HUDEP-2 (cell line): ENCODE measurements at regions not wholly inside any gene's neighbourhood (a gene's known extent, or its start where the extent isn't known, plus 50 kb on each side); places are given as distances from the start of the nearest gene placed in this dataset.
"Not testable (repeated sequence)": the region's sequence is repeated elsewhere in the genome, so short reads cannot be mapped to it uniquely, and the experiment has no call there.

Experiments used
- DNase-seq, 76 experiments: peaks; one replicate each; lab custom pipeline; 2025; ENCODE audit not compliant: unreplicated experiment in 76 of 76; lab: John Stamatoyannopoulos, UW

DNA sequence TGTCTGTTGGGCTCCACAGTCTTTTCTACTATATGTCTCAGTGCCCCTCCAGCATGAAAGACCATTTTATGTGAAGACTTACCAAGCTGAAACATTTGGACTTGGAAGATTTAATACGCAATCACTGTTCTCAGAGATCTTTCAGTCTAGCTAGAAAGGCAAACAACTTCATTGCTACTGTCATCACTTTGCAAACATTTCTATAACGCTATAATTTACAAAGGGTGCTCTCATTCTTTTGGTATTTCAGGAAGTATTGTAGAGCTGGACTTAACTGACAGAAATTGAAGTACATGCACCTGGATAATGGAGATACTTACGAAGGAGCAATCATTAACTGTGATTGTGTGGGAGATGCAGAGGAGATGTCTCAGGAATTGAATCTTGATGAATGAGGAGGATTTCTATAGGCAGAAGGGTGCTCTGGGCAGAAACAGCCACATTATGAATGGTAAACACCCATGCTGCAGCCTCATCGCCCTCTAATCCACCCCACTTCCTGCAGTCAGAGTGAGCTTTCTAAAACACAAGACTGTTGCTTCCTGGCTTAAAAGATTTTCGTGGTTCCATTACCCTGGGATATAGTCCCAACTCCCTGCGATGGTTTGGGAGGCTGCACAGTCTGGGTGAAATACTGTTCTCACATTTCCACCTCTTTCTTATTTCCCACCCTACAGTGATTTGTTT, 75.1 kb upstream of the GNG12 start:
- no peak for DNase-seq

DNA sequence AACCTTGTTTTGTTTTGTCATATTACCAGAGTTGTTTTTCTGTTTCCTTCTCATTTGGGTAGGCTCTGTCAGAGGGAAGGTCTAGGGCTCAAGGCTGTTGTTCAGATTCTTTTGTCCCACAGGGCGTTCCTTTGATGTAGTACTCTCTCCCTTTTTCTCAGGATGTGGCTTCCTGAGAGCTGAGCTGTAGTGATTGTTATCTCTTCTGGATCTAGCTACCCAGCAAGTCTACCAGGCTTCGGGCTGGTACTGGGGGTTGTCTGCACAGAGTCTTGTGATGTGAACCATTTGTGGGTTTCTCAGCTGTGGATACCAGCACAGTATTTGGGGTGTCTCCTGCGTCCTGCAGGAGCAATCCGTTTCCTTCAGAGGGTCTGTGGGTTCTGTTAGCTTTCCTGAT, 74.2 kb upstream of the GNG12 start:
- DNase-seq = not testable (repeated sequence)

DNA sequence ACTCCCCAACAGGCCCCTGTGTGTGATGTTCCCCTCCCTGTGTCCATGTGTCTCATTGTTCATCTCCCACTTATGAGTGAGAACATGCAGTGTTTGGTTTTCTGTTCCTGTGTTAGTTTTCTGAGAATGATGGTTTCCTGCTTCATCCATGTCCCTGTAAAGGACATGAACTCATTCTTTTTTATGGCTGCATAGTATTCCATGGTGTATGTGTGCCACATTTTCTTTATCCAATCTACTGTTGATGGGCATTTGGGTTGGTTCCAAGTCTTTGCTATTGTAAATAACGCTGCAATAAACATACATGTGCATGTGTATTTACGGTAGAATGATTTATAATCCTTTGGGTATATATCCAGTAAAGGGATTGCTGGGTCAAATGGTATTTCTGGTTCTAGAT, 72.7 kb upstream of the GNG12 start:
- not testable (repeated sequence) for DNase-seq

DNA sequence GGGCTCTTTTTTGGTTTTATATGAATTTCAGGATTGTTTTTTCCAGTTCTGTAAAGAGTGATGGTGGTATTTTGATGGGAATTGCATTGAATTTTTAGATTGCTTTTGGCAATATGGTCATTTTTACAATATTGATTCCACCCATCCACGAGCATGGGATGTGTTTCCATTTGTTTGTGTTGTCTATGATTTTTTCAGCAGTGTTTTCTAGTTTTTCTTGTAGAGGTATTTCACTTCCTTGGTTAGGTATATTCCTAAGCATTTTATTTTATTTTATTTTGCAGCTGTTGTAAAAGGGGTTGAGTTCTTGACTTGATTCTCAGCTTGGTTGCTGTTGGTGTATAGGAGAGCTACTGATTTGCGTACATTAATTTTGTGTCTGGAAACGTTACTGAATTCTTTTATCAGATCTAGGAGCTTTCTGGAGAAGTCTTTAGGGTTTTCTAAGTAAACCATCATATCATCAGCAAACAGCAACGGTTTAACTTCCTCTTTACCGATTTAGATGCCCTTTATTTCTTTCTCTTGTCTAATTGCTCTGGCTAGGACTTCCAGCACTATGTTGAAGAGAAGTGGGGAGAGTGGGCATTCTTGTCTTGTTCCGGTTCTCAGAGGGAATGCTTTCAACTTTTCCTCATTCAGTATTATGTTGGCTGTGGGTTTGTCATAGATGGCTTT, 69.4 kb upstream of the GNG12 start:
- not testable (repeated sequence) for DNase-seq

DNA sequence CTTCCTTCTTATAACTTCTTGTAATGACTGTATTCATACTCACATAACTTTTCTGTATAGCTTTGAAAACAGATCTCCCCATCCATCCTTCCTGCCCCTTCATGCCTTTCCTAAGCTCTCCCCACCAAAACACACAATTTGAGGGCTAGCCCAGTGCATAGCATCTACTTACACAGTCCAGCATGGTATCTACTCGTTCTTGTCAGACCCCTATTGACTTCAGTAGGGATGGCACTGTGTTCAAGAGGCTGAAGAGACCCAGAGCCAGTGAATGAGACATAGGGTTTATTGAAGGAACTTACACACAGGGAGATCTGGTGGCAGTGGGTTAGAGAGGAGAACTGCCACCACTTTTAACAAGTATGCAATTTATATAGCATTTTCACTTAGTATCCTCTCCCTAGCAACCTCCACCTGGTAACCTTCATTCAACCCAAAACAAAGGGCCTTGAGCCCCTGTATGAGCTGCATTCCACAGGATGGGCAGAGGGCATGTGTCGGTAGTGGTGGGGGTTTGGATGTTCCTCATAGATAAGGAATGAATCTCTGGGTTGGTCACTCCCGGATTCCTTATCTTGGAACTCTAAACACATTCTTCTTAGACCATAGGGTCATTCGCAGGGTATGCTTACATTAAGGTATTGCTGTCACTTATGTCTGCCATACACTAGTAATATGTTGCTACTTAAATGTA, 64.9 kb upstream of the GNG12 start:
- DNase-seq = no peak

DNA sequence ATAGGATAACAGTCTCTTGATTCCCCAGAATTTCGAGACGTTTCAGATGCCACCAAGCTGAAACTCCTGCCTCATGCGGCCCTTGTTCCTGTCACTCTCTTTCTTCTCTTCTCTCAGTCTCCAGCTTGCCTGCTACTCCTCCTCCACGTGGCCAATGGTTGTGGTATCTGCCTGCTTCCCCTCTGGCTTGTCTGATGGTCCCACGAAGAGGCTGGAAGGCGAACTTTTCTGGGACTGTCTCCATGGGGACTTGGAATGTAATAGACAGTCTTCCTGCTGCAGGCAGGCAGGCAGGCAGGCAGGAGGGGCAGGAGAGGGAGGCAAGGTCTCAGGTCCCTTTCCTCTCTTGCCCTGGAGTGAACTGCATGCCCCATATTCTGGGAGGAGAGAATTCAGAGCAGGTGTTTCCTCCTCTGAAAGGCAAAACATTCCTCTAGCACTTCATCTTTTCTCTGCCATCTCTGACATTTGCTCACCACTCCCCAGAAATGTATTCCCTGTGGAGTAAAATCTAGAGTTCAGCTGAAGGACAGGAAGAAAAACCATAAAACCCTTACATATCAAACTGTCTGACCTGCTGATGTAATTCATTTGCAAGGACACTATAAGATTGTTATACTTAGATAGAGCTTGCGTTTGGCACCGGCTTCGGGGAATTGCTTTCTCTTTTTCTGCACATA, 64.1 kb upstream of the GNG12 start:
- DNase-seq = no peak

DNA sequence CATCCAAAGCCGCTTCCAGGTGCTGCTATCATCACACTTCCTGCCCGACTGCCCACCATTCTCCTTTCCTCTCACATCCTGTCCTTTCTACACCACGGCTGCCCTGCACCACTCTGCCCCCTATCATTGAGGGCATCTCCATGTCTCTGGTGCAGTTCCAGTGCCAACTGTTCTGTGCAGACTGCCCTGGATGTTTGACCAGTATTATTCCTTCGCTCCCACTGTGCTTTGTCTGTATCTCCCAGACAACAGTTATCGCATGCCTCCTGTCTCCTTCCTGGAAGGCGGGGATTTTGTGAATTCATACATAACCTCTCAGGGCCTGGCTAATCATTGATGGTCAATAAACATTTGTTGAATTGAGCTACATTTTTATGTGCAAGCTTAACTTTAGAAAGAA, 63.6 kb upstream of the GNG12 start:
- DNase-seq = no peak

DNA sequence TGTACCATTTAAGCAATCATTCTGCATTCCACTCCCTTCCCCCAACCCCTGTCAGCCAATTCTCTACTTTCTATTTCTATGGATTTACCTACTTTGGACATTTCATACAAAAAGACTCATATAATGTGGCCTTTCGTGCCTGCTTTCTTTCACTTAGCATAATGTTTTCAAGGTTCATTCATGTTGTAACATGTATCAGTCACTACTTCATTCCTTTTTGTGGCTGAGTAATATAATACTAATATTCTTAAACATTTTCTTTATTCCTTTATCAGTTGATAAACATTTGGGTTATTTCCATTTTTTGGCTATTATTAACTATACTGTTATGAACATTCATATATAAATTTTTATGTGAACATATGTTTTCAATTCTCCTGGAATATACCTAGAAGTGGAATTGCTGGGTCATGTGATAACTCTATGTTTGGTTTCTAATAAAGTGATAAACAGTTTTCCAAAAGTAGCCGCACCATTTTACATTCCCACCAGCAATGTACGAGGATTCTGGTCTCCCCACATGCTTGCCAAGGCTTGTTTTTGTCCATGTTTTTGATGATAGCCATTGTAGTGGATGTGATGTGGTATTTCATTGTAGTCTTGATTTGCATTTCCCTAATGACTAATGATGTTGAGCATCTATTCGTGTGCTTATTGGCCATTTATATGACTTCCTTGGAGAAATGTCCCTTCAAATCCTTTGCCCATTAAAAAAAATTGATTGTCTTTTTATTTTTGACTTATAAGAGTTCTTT, 61.9 kb upstream of the GNG12 start:
- DNase-seq = no peak

DNA sequence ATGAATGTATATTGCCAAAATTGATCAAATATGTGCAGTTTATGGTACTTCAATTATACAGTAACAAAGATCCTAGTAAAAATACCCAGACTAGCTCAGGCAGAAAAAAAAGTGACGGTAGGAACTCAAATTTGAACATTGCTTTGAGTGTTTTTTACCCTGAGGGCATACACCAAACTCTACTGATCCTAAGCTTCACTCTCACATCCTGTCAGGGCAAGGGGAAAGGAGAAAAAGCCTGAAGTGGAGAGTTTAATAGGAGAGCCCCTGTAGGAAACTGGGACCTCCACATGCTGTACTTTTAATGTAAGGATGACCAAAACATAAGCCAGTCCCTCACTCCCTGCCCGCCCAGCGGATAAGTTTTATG, 59.8 kb upstream of the GNG12 start:
- DNase-seq = no peak

DNA sequence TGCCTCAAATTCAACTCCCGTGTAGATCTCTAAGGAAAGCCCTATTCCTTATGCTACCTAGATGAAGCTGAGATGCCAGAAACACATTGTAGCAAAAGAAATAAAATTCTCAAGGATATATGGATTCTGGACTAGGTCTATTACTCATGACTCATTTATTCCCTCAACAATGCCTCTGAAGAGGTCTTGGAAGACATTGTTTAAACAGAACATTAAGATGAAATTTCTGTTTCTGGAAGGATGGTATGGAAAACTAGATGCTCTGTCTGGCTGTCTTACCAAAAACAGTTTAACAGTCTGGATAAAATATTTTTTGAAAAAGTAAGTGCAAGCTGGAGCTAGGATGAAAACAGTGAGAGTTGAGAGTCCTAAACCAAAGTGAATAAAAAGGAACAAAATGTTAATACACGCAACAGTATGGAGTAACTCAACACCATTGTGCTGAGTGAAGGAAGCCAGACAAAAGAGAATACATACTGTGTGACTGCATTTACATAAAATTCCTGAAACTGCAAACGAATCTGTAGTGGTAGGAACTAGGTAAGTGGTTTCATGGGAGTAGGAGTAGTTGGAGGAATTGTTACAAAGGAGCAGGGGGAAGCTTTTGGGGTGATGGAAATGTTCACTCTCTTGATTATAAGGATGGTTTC, 59.3 kb upstream of the GNG12 start:
- no peak for DNase-seq

DNA sequence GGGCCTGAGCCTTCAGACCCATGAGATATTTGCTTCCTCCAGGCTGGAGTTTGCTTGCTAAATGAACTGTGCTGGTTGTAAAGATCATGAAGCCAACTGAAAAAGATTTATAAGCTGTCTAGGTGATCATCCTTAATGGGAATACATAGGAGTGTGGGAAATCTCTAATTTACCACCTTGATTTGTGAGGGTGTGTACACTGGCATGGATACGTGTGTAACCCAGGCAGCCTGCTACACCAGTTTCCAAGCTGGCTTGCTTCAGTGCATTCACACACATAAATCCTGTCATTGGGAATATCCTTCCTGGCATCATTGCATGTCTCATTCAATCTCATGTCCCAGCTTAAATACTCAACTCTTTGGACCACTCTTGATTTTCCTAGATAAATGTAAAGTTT, 57.6 kb upstream of the GNG12 start:
- no peak for DNase-seq

DNA sequence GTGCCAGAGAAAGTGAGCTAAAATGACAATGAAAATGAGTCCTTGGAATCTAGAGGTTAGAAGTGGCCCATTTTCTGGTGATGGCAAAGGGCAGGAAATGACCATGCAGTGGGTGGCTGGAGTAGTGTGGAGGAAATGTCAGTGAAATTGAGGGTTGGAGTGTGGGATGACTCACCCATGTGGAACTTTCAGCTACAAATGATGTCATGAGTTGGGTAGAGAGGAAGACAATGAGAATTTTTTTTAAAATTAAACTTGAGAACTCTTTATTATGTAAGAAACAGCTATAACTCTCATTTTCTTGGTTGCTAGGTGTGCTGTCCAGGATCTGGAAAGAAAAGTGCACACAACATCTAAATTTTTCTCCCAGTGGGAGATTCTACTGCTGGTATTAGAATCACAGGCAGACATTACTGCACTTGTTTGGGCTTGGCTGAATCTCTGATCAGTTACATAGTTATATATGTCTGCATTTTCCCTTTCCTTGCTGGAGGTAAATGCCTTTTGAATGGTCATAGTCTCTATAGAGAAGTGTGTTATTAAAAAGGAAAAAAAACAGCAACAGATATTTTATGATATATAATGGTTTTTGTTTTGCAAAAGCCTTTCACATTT, 56.8 kb upstream of the GNG12 start:
- no peak for DNase-seq

DNA sequence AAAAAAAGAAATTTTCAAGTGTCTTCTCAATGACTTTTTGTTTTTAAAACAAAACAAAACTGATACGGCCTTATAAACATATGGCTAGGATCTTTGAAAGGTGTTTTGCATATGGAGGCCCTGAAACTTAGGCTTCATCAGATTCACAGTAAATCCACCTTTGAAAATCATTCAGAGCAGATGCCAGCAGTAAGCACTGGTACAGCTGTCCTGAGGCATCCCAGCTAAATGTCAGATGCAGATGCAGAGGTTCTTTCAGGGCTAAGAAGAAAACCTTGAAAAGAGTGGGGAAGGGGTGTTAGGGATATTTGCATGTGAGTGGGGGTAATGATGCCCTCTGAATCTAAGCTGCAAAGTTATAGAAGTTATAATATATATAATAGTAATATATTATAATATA, 56.2 kb upstream of the GNG12 start:
- DNase-seq = no peak

DNA sequence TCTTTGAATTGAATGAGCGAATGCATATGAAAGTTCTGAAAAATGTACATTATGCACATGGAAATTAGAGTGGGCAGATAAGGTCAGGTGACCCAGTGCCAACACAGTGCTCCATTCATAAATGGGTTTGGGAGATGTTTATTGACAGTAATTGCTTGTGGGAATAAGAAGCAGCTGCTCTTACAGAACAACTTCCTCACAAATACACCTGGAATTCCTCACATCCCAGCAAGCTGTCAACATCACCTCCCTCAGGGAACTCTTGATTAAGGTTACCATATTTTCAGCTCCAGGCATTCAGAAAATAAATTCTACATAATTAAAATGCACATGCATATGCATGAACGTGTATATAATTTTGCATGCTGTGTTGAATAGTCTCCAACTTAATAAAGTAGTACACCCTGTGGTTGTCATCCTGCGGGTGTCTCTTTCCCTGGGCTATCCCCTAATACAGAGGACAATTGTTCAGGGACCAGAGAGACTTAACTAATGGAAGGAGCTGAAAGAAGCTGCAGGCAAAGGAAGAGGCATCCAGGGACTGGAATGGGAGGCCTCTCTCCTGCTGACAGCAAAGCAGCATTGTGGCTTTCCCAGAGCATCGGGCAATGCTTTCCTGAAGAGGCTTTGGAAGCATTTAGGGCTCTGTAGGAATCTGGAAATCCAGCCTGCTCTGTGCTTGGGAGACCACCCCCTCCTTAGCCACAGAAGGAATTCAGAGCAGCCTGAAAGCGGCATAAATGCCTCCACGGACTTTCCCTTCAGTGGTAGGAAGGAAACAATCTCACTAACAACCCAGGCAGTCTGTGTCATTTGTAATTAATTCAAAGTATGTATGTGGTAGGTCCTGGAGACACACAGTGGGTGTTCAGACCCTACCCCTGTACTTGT, 55.2 kb upstream of the GNG12 start:
- no peak for DNase-seq

DNA sequence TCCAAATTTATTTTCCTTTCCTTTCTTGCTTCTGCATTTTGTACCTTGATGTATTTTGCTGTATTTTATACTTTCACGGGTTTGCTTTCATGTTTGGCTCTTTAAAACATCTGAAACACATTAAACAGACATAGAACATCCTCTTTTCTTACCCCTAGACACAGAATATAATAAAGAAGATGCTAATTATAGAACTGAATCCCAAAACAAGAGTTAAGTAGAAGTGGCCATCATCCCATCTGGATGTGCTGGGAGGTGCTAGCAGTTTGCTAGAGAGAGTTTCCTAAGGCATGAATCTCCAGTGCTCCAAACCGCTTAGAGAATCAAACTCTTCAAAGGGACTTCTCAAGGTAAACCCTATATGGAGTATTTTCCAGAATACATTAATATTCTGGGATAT, 53.9 kb upstream of the GNG12 start:
- DNase-seq = no peak

DNA sequence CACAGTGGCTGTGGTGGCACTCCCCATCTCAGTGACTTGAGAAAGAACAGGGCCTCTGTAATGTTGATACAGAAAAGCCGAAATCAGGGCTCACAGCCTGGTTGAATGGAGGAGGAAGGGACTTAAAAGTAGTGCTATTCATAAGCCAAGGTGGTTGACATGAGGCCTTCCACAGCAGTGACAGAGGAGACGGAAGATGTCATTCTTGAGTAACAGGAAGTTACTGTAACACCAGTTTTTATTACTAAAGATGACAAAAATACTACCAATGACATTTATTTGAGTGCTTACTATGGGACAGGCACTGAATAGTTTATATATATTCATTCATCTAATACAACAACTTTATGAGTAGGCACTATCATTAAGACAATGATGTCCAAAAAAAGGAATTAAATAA, 52.8 kb upstream of the GNG12 start:
- no peak for DNase-seq

DNA sequence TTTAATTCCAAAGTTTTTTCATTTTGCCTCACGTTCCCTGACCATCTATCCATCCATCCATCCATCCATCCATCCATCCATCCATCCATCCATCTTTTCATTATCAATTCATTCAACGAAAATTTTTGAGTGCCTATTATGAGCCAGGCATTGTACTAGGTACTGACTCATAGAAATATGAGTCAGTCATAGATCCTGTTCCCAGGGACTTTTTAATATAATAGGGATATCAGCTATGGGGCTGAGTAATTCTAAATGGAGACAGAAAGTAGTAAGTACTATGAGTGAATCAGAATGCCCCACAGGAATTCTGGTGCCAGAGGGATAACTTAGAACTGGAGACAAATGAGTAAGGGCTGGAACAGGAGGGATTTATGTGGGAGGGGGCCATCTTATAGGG, 49.8 kb upstream of the GNG12 start:
- no peak for DNase-seq
